GM20000 (cell line): ENCODE measurements at regions not wholly inside any gene's neighbourhood (a gene's known extent, or its start where the extent isn't known, plus 50 kb on each side); places are given as distances from the start of the nearest gene placed in this dataset.

Experiments
- DNase-seq: peaks from one replicate; pipeline ENCODE4 v3.0.0; 2012; ENCODE audit warnings: low spot score
- TF ChIP-seq, protein P1 (sequence below): IDR thresholded peaks from 2 replicates; pipeline ENCODE4 v1.5.1; 2012; ENCODE audit warnings: mild to moderate bottlenecking, control low read depth; ENCODE audit errors: extremely low read depth, missing control alignments

DNA sequence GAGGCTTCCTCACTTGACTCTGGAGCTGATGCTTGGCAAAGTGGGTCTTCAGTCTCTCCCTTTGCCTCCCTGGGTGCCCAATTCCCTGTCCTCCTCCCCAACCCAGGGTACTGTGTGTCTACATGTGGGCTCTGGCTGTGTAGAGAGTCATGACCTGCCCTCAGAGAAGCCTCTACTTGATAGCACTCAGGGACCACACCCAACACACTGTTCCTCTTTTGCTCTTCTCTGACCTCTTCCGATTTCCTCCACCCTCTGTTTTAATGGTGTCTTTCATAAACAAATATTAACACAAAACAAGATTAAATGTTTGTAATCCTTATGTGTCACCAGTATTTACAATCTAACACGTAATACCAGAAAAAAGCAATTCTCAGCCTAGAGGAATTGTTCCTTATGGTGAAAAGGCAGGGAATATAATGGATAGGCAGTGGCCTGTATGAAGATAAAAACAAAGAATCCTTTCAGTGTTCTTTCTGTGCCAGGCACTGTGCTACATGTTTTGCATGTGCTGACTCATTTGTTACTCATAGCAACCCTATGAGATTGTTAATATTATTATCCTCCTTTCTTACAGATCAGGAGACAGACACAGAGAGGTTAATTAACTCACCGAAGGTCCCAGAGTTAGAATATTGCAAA lies 58.2 kb downstream of the HSD3B1 start:
- peak; percentile 10 for DNase-seq
- TF ChIP-seq, protein P1, sequence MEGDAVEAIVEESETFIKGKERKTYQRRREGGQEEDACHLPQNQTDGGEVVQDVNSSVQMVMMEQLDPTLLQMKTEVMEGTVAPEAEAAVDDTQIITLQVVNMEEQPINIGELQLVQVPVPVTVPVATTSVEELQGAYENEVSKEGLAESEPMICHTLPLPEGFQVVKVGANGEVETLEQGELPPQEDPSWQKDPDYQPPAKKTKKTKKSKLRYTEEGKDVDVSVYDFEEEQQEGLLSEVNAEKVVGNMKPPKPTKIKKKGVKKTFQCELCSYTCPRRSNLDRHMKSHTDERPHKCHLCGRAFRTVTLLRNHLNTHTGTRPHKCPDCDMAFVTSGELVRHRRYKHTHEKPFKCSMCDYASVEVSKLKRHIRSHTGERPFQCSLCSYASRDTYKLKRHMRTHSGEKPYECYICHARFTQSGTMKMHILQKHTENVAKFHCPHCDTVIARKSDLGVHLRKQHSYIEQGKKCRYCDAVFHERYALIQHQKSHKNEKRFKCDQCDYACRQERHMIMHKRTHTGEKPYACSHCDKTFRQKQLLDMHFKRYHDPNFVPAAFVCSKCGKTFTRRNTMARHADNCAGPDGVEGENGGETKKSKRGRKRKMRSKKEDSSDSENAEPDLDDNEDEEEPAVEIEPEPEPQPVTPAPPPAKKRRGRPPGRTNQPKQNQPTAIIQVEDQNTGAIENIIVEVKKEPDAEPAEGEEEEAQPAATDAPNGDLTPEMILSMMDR: no peak

GRCh38 chr1:119569095-119569494 lies 62.1 kb downstream of the HSD3B1 start:
- TF ChIP-seq, protein P1: no peak
- DNase-seq: no peak
